K562 (cell line): ENCODE measurements at regions not wholly inside any gene's neighbourhood (a gene's known extent, or its start where the extent isn't known, plus 50 kb on each side); places are given as distances from the start of the nearest gene placed in this dataset.

ENCODE experiments used
- ATAC-seq: fragments of 200-7000 bp; cut with Tn5 transposase; 3 replicates; pipeline ENCODE4 v1.9.1; 2020; ENCODE audit warnings: moderate library complexity
- BruUV-seq: library from RNA; stranded (reverse); fragments of 400-500 nt; replicated peaks from 2 replicates; lab custom pipeline; 2021; lab: Mats Ljungman, UMichigan
- CTCF ChIA-PET: fragments of 300-600 bp; formaldehyde crosslinking; extraction: SDS; loops from one replicate; lab custom pipeline; 2021; ENCODE audit warnings: low intra/inter-chr PET ratio; lab: Yijun Ruan, JAX
- POLR2A ChIA-PET: fragments of 300-600, 350-650 bp; sonication (Branson Sonifier 250); formaldehyde crosslinking; extraction: SDS; loops from one replicate; lab custom pipeline; 2021; ENCODE audit warnings: antibody characterized with exemption, inconsistent platforms; lab: Yijun Ruan, JAX
- DNase-seq, 4 experiments: peaks; one replicate each; pipeline versions ENCODE4 v3.0.0 to v3.0.0-alpha.2; 2011 to 2018; ENCODE audit warnings: low spot score in 3 of 4, mixed read lengths in 3 of 4; ENCODE audit errors: extremely low read depth in 1 of 4
- FAIRE-seq: peaks from 2 replicates; lab custom pipeline; 2011; peaks lifted over from hg19 to GRCh38; lab: Jason Lieb, UNC
- H2AFZ ChIP-seq: 2 replicates; pipeline ENCODE4 v1.6.0; 2011; ENCODE audit warnings: low read depth, low read length, control low read depth, inconsistent platforms
- H3K27ac ChIP-seq: fragments of 200-600 bp; 3 replicates; pipeline ENCODE4 v1.8.0; 2011; ENCODE audit warnings: low read depth, mild to moderate bottlenecking, control low read depth, inconsistent platforms, low read length, moderate library complexity, mixed read lengths; ENCODE audit errors: extremely low read depth
- H3K27me3 ChIP-seq, 2 experiments: fragments of 300-600 bp in 1 of 2; 2 replicates in 1 of 2; 3 replicates in 1 of 2; pipeline versions ENCODE4 v1.6.0 to v1.8.0; 2011; ENCODE audit warnings: inconsistent platforms in 2 of 2, low read length in 2 of 2, mild to moderate bottlenecking in 1 of 2, mixed read lengths in 1 of 2, moderate library complexity in 1 of 2; ENCODE audit not compliant: control insufficient read depth in 2 of 2, insufficient read depth in 2 of 2
- H3K36me3 ChIP-seq: fragments of 300-600 bp; 3 replicates; pipeline ENCODE4 v1.8.0; 2011; ENCODE audit warnings: mild to moderate bottlenecking, low read length, inconsistent platforms; ENCODE audit not compliant: control insufficient read depth, insufficient read depth
- H3K4me1 ChIP-seq, 2 experiments: fragments of 200-600 bp in 1 of 2; replicated peaks in 1 of 2; 2 replicates in 1 of 2; 3 replicates in 1 of 2; pipeline versions ENCODE4 v1.5.1 to v1.8.0; 2011; ENCODE audit warnings: inconsistent platforms in 2 of 2, low read length in 2 of 2, mild to moderate bottlenecking in 1 of 2, mixed read lengths in 1 of 2, moderate library complexity in 1 of 2; ENCODE audit not compliant: control insufficient read depth in 2 of 2, insufficient read depth in 2 of 2
- H3K4me2 ChIP-seq: 2 replicates; pipeline ENCODE4 v1.6.1; 2011; ENCODE audit warnings: low read length, control low read depth, inconsistent platforms, mixed read lengths; ENCODE audit not compliant: insufficient read depth
- H3K4me3 ChIP-seq: fragments of 200-600 bp; sonication (generic), shearing (Covaris generic); 2 replicates; pipeline ENCODE4 v1.5.1; 2016; ENCODE audit warnings: control low read depth, inconsistent platforms
- H3K79me2 ChIP-seq: fragments of 200-600 bp; 3 replicates; pipeline ENCODE4 v1.8.0; 2011; ENCODE audit warnings: low read length, inconsistent platforms; ENCODE audit not compliant: control insufficient read depth, insufficient read depth
- H3K9ac ChIP-seq, 2 experiments: 2 replicates each; pipeline versions ENCODE4 v1.6.0 to v1.6.1; 2011; ENCODE audit warnings: low read depth in 2 of 2, low read length in 2 of 2, control low read depth in 1 of 2, inconsistent platforms in 1 of 2, mild to moderate bottlenecking in 1 of 2, mixed read lengths in 1 of 2; ENCODE audit not compliant: insufficient read depth in 1 of 2
- H3K9me1 ChIP-seq: one replicate; pipeline ENCODE4 v1.6.0; 2011; ENCODE audit warnings: inconsistent platforms, mild to moderate bottlenecking, low read length, moderate library complexity; ENCODE audit not compliant: control insufficient read depth, insufficient read depth
- H3K9me3 ChIP-seq: replicated peaks from 2 replicates; pipeline ENCODE4 v1.5.1; 2011; ENCODE audit warnings: low read depth, low read length, inconsistent platforms; ENCODE audit not compliant: control insufficient read depth, insufficient read depth
- H4K20me1 ChIP-seq: replicated peaks from 2 replicates; pipeline ENCODE4 v1.6.1; 2011; ENCODE audit warnings: low read length, inconsistent platforms, mixed read lengths; ENCODE audit not compliant: control insufficient read depth, insufficient read depth
- DNMT1 ChIP-seq: fragments of 450-650 bp; IDR thresholded peaks from 2 replicates; pipeline ENCODE4 v1.6.1; 2016; ENCODE audit warnings: antibody characterized with exemption, mild to moderate bottlenecking
- ETV6 ChIP-seq, 3 experiments: fragments of 150-350 bp in 1 of 3; sonication (generic) in 1 of 3; formaldehyde crosslinking in 1 of 3; IDR thresholded peaks; 2 replicates each; pipeline versions ENCODE4 v1.6.1 to v1.8.0; 2014 to 2022; ENCODE audit warnings: borderline replicate concordance in 2 of 3, low read depth in 2 of 3, antibody characterized with exemption in 1 of 3, low read length in 1 of 3, mild to moderate bottlenecking in 1 of 3, missing genetic modification reagents in 1 of 3
- FOXJ3 ChIP-seq: sonication (generic); formaldehyde crosslinking; IDR thresholded peaks from 2 replicates; pipeline ENCODE4 v1.4.0; 2020; ENCODE audit warnings: mild to moderate bottlenecking, missing genetic modification reagents
- KHSRP ChIP-seq: fragments of 450-650 bp; IDR thresholded peaks from 2 replicates; pipeline ENCODE4 v1.6.1; 2017
- MTA2 ChIP-seq: fragments of 450-650 bp; IDR thresholded peaks from 2 replicates; pipeline ENCODE4 v1.6.1; 2016; ENCODE audit warnings: low read depth
- SIRT6 ChIP-seq: IDR thresholded peaks from one replicate; pipeline ENCODE4 v1.6.1; 2012; ENCODE audit warnings: low read depth, mild to moderate bottlenecking, control low read depth, inconsistent platforms, low read length, moderate library complexity
- ZFP36 ChIP-seq: fragments of 150-350 bp; IDR thresholded peaks from 2 replicates; pipeline ENCODE4 v1.6.1; 2018; ENCODE audit warnings: low read length, low read depth; ENCODE audit not compliant: partially characterized antibody
- ZNF324 ChIP-seq: fragments of 250-450 bp; sonication (Bioruptor Pico); IDR thresholded peaks from 2 replicates; pipeline ENCODE4 v1.4.0; 2020; ENCODE audit warnings: mild to moderate bottlenecking
- ZNF75A ChIP-seq: fragments of 450-650 bp; formaldehyde crosslinking; IDR thresholded peaks from 2 replicates; pipeline ENCODE4 v1.4.0; 2020; ENCODE audit warnings: mild to moderate bottlenecking
- WGBS: fragments of 100-300 bp; shearing (Covaris generic); methylation state at CpG from one replicate; pipeline ENCODE4 v1.1.6; 2016; ENCODE audit warnings: low coverage, mixed read lengths; ENCODE audit not compliant: insufficient coverage; ENCODE audit errors: missing lambda C conversion rate; 5-methylcytosine and 5-hydroxymethylcytosine counted together
- in situ Hi-C: fragments of 300-500 bp; cut with MboI; formaldehyde crosslinking; loops from 4 replicates; pipeline ENCODE4 v1.15.0; 2018; ENCODE audit warnings: inconsistent platforms, mixed read lengths
- intact Hi-C: fragments of 100-400 bp; cut with micrococcal nuclease; formaldehyde crosslinking; loops from 2 replicates; pipeline ENCODE4 v1.14.2; 2022
- TF ChIP-seq, protein P1 (sequence below): fragments of 250-450 bp; sonication (Bioruptor Pico); IDR thresholded peaks from 2 replicates; pipeline ENCODE4 v1.8.0; 2022; ENCODE audit warnings: moderate library complexity, mild to moderate bottlenecking, inconsistent platforms
- TF ChIP-seq, protein P2 (sequence below): sonication (generic); formaldehyde crosslinking; IDR thresholded peaks from 2 replicates; pipeline ENCODE4 v1.8.1; 2023; ENCODE audit warnings: mild to moderate bottlenecking, missing genetic modification reagents
- TF ChIP-seq, protein P3 (sequence below): fragments of 250-450 bp; sonication (Bioruptor Pico); IDR thresholded peaks from 2 replicates; pipeline ENCODE4 v1.9.0; 2021; ENCODE audit warnings: mild to moderate bottlenecking

DNA sequence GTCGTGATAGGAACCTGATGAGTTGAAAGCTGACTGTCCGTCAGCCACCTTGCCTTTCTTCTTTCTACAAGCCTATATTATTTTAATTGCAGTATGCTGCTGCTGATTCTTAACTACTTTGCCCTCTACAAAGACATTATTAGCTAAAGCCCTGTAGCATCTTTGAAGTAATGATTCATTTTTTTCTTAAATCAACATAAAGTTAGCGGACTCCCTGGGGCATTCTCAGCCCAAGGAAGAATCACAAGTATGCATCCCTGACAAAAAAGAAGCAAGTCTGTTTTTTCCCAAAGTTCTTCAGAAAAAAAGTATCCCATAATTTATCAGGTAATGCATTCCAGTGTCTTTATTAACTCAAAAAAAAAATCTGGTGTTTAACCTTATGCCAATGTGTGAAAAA is 69.5 kb upstream of the TAS2R1 start:
- POLR2A ChIA-PET = no interaction called here
- Histone ChIP-seq H3K4me1 (no peaks in the 10 kb centered on the region), H3K9me3 (no peaks in the 10 kb centered on the region), H3K9ac (no peak overlapping the region), H2AFZ (no peak overlapping the region), H3K9me1 (no peaks in the 10 kb centered on the region), H3K4me2 (no peak overlapping the region), H3K27ac (no peak overlapping the region), H3K36me3 (no peaks in the 10 kb centered on the region), H3K27me3 (no peaks in the 10 kb centered on the region), H3K79me2 (no peaks in the 10 kb centered on the region), H3K4me3 (no peak overlapping the region), H4K20me1 (no peaks in the 10 kb centered on the region)
- CTCF ChIA-PET = no interaction called here
- WGBS = 0% methylated on average over 3 of the region's 3 CpGs
- DNase-seq (no peak), FAIRE-seq (no peak), ATAC-seq (no peak)
- intact Hi-C loops = no loop called here
- no peak for TF ChIP-seq ETV6 (IDR thresholded peaks at IDR 0.05; ENCODE audit: borderline replicate concordance in 1 of 2, low read depth in 2 of 2, low read length in 1 of 2)
- no peak for TF ChIP-seq ETV6 (CRISPR knock-in tag; IDR thresholded peaks at IDR 0.05; ENCODE audit: borderline replicate concordance)
- TF ChIP-seq, protein P1, sequence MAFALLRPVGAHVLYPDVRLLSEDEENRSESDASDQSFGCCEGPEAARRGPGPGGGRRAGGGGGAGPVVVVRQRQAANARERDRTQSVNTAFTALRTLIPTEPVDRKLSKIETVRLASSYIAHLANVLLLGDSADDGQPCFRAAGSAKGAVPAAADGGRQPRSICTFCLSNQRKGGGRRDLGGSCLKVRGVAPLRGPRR (CRISPR knock-in tag) = no peak
- no TSS peak for BruUV-seq
- in situ Hi-C loops = no loop called here

DNA sequence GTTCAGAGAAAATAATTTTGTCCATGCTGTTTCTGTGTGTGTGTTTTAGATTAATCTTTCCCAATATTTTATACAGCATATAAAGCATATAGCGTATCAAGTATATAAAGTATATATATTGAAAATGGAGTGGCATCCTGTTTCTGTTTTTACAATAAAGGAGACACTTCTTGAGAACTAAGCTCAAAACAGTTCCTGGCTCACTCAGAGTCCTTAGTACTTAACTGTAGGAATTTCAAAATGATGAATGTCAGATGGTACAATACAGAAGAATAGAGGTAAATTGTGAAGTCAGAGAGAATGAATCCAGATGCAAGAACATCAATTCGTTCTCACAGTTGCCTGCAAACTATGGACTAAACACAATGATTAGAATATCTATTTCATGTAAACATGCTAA is 68.7 kb upstream of the TAS2R1 start:
- no peak for TF ChIP-seq ZNF75A (CRISPR knock-in tag)
- TF ChIP-seq, protein P2, sequence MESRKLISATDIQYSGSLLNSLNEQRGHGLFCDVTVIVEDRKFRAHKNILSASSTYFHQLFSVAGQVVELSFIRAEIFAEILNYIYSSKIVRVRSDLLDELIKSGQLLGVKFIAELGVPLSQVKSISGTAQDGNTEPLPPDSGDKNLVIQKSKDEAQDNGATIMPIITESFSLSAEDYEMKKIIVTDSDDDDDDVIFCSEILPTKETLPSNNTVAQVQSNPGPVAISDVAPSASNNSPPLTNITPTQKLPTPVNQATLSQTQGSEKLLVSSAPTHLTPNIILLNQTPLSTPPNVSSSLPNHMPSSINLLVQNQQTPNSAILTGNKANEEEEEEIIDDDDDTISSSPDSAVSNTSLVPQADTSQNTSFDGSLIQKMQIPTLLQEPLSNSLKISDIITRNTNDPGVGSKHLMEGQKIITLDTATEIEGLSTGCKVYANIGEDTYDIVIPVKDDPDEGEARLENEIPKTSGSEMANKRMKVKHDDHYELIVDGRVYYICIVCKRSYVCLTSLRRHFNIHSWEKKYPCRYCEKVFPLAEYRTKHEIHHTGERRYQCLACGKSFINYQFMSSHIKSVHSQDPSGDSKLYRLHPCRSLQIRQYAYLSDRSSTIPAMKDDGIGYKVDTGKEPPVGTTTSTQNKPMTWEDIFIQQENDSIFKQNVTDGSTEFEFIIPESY (CRISPR knock-in tag) = no peak
- TF ChIP-seq ZFP36 = no peak
- no peak for TF ChIP-seq MTA2
- TF ChIP-seq ZNF324 = no peak
- TF ChIP-seq, protein P3, sequence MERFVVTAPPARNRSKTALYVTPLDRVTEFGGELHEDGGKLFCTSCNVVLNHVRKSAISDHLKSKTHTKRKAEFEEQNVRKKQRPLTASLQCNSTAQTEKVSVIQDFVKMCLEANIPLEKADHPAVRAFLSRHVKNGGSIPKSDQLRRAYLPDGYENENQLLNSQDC (CRISPR knock-in tag) = no peak
- TF ChIP-seq FOXJ3 (CRISPR knock-in tag) = no peak
- TF ChIP-seq KHSRP = no peak
- no peak for TF ChIP-seq DNMT1
- TF ChIP-seq SIRT6 = no peak
- TF ChIP-seq, protein P1 (CRISPR knock-in tag) = no peak
- Histone ChIP-seq H3K27ac (no peak overlapping the region), H3K36me3 (no peaks in the 10 kb centered on the region), H3K9me3 (no peaks in the 10 kb centered on the region), H3K4me2 (no peak overlapping the region), H3K4me1 (no peaks in the 10 kb centered on the region), H3K9me1 (no peaks in the 10 kb centered on the region), H4K20me1 (no peaks in the 10 kb centered on the region), H2AFZ (no peak overlapping the region), H3K27me3 (no peaks in the 10 kb centered on the region), H3K9ac (no peak overlapping the region), H3K79me2 (no peaks in the 10 kb centered on the region), H3K4me3 (no peak overlapping the region)
- WGBS = 0% methylated on average over 2 of the region's 2 CpGs
- ATAC-seq (no peak), FAIRE-seq (no peak), DNase-seq (no peak)
- CTCF ChIA-PET = no interaction called here
- in situ Hi-C loops = no loop called here
- intact Hi-C loops = no loop called here
- BruUV-seq = no TSS peak
- POLR2A ChIA-PET = no interaction called here
